ENCODE measurements at regions not wholly inside any gene's neighbourhood (a gene's known extent, or its start where the extent isn't known, plus 50 kb on each side); places are given as distances from the start of the nearest gene placed in this dataset.
"Not testable (repeated sequence)": the region's sequence is repeated elsewhere in the genome, so short reads cannot be mapped to it uniquely, and the experiment has no call there.

DNA sequence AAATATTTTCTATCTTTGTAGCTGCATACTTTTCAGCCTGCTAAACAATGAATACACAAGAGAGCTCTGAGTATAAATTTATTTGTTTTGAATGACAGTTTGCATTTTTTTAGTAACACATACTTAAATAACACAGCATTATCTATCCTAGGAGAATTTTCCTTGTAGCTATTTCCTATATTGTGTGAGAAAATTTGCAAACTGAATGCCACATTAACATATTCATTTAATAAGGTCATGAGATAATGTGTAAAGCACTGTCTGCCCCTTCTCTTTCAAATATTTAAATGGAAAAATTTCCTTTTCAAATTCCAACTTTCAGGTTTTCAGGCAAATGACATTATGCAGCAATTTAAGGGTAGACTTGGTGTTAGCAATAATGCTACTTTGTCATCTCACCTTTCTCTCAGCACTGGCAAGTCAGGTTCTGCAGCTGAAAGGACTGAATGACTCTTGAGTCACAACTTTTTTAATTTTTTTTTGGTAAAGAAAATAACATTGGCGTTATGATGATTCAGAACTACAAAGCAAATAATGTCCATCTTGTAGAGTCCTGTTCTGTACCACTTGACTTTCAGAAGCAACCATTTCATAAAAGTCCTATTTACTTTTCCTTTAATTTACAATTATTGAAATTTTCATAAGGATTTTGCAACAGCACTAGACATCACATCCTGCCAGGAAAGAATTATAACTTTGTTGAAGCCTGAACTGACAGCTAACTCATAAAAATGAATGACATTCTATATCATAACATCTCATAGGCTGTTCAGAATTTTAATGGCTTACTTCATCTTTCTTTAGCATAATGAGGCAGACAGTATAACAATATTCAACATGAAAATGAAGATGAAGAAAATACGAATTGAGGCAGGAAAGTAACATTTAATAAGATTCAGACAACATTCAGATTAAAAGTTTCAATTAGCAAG lies 681.6 kb upstream of the SEMA6D start:
- DNase-seq: no peak

DNA sequence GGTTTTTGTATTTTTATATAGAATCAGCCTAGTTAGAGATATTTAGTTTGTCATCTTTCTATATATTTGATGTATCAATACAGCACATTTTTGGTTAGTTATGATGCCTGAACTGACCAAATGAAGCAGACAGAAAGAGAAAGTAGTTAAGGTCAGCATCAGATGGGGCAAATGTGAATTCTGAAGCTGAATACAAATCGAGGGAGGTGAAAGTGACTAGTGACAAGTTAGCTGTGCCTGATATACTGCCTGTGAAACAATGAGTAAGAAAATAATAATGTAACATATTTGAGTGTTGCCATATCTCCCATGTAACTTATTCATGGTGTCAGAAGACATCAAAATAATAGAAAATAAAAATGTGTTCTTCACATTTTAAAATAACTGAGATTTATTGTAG lies 680.3 kb upstream of the SEMA6D start:
- no peak for DNase-seq

DNA sequence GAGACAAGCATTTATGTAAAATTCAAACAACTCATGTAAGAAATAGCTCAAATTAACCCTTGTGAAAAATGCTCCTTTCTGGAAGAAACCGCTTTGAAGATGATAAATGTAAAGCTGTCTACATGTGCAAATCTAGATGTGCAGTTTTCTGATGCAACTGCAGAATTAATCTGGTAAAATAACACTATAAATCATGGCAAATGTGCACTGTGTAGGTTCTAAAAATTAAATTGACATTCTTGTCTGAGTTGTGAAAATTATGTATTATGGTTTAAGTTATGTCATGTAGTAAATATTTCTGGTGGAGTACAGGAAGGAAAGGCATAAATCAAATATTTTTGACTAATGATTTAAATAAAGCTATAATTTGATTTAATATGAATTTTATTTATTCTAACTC lies 678.1 kb upstream of the SEMA6D start:
- DNase-seq: no peak

DNA sequence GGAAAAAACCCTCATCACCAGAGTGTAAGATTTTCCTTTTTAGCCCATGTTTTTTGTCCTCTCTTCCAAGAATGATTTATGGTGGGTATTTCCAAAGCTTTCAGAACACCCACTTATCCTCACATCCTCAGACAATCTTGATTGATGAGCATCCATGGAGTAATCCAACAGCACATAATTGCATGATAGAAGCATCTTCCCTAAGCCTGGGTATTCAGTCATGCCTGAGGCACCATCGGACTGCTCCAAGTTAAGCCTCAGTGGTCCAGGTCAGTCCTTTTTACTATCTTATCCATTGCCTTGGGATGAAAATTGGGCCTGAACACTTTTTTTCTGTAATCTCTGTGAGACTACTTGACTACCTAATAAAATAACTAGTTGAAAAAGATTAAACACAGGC lies 676.0 kb upstream of the SEMA6D start:
- DNase-seq: no peak

GRCh38 chr15:47047981-47048380 lies 669.3 kb upstream of the SEMA6D start:
- not testable (repeated sequence) for DNase-seq

- no peak for DNase-seq
Measured at GRCh38 chr15:47066392-47066791, 650.9 kb upstream of the SEMA6D start.

- DNase-seq: not testable (repeated sequence)
Measured at GRCh38 chr15:47077846-47078245, 639.5 kb upstream of the SEMA6D start.

GRCh38 chr15:47095833-47096232 lies 621.5 kb upstream of the SEMA6D start:
- no peak for DNase-seq

DNA sequence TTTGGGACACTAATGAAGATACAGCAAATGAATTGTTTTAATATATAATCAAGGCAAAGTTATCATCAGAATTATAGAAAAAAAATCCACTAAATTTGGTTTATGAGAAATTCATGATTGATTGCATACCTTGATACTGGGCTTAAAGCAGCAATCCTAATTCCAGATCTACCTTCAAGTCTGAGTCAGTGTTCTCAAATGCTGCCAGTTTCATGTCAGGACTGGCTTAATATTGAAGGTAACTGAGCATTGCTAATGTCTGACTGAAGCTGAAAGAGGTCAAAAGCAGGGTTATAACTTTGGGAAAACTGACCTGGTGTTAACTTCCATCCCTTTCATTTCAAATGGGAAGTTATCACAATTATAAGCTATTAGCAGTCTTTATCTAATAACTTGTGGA lies 618.8 kb upstream of the SEMA6D start:
- not testable (repeated sequence) for DNase-seq

GRCh38 chr15:47099801-47100200 lies 617.5 kb upstream of the SEMA6D start:
- DNase-seq: not testable (repeated sequence)

GRCh38 chr15:47108800-47109199 lies 608.5 kb upstream of the SEMA6D start:
- not testable (repeated sequence) for DNase-seq

GRCh38 chr15:47116698-47117097 lies 600.6 kb upstream of the SEMA6D start:
- DNase-seq: no peak

DNA sequence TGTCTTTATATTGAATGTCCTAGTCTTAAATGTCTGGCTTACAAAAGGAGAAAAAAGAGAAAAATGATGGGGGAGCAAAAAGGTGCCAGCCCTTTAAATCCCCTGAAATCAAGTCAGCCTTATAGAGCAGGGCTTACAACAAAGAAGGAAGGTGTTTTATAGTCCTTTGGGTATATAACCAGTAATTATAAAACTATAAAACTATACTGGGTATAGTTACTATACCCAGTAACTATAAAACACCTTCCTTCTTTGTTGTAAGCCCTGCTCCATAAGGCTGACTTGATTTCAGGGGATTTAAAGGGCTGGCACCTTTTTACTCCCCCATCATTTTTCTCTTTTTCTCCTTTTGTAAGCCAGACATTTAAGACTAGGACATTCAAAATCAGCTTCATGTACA lies 598.0 kb upstream of the SEMA6D start:
- DNase-seq: no peak

DNA sequence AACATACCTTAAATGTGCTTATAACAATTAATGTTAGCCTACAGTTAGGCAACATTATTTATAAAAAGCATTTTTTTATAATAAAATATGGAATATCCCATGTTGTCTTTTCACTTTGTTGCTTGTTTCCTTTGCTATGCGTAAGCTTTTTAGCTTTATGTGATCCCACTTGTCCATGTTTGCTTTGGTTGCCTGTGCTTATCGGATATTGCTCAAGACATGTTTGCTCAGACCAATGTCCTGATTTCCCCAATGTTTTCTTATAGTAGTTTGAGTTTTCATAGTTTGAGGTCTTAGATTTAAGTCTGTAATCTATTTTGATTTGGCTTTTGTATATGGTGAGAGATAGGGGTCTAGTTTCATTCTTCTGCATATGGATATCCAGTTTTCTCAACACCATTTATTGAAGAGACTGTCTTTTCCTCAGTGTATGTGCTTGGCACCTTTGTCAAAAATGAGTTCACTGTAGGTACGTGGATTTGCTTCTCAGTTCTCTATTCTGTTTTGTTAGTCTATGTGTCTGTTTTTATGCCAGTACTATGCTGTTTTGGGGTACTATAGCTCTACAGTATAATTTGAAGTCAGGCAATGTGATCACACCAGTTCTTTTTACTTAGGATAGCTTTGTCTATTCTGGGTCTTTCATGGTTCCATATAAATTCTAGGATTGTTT lies 592.7 kb upstream of the SEMA6D start:
- no peak for DNase-seq

DNA sequence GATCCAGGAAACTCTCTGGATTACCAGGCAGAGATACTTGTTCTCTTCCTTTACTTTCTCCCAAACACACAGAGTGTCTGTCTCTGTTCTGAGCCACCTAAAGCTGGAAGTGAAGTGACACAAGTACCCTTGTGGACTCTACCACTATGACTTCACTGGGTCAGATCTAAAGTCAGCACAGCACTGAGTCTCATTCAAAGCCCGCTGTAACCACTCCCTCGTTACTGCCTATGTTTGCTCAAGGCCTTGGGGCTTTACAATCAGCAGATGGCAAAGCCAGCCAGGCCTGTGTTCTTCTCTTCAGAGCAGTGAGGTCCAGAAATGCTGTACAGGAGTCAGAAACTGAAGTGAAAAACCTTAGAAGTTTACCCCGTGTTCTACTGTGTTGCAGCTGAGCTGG lies 588.3 kb upstream of the SEMA6D start:
- no peak for DNase-seq

- DNase-seq: not testable (repeated sequence)
Measured at GRCh38 chr15:47131450-47131849, 585.9 kb upstream of the SEMA6D start.

GRCh38 chr15:47135267-47135666 lies 582.0 kb upstream of the SEMA6D start:
- no peak for DNase-seq

DNA sequence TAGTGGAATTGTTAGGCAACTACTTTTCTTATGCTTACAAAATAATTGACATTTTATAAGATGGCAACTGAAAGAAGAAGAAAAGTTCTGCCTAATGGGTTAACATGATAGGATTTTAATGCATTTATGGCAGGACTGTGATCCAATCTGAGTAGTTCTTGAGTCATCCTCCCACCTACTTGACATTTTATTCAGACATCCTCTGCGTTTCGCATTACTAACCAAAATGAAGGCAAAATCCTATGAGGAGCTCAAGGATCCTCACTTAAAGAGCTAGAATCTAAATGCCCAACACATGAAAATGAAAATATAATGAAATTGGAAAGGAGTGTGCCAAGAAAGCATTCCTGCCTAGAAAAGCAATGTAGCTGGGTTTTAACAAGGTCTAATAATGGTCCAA lies 581.1 kb upstream of the SEMA6D start:
- DNase-seq: no peak

- no peak for DNase-seq
Measured at GRCh38 chr15:47139965-47140364, 577.3 kb upstream of the SEMA6D start.

- DNase-seq: no peak
Measured at GRCh38 chr15:47157827-47158226, 559.5 kb upstream of the SEMA6D start.

DNA sequence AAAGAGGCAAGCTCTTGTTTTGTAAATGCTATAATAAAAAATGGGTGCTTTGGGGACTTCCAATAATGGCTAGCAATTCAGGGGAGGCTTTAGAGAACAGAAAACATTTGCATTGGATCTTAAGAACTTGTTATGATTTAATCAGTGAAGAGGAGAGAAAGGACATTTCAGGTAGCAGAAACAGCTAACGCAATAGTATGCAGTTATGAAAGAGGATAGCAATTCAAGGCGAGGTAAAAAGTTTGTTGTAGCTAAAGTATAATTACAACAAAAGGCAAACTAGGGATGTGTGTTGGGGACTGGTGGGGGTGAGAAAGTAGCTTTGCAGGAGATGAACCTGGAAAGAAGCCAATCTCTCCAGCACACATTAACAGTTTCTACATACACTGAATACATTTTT lies 558.7 kb upstream of the SEMA6D start:
- no peak for DNase-seq

DNA sequence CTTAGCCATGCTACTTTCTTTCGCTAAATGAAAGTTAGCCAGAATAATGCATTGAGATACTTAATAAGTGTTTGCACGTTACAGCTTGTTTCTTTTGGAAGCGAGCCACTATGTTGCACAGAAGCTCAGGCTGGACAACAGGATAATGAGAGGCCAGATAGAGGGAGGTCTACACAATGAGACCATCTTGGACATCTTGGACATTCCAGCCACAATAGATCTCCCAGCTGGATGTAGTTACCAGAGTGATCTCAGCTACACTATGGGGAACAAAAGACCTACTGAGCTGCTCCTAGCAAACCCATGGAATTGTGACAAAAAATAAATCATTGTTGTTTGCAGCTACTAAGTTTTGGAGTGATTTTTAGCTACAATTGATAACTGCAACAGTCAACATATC lies 540.1 kb upstream of the SEMA6D start:
- no peak for DNase-seq

DNA sequence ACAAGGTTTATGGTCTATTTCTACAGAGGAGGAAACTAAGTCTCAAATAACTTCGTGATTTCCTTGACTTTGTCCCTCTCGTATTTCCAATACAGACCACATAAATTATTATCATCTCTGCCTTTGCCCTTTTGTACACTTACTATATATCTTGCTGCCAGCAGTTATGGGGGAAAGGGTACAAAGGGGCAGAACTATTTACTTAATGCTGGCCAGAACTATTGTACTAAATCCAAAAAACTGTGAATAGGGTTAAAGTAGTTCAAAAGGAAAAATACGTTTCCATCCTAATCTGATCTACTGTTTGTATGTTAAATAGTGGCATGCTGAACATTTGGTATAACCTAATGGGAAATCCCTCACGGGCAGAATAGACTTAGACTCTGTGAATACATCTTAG lies 537.3 kb upstream of the SEMA6D start:
- no peak for DNase-seq

- no peak for DNase-seq
Measured at GRCh38 chr15:47182818-47183217, 534.5 kb upstream of the SEMA6D start.

Measured in CD4-positive, alpha-beta T cell treated with Interferon gamma for 1 hour (primary cell).